Duodenal mucosa (tissue), 2 donors: ENCODE measurements at regions not wholly inside any gene's neighbourhood (a gene's known extent, or its start where the extent isn't known, plus 50 kb on each side); places are given as distances from the start of the nearest gene placed in this dataset.

Experiments used
- H3K27ac ChIP-seq: one replicate; pipeline ENCODE4 v1.7.0; 2013; ENCODE audit warnings: low read depth, low read length
- H3K27me3 ChIP-seq, 2 donors: one replicate each; pipeline ENCODE4 v1.7.0; 2013; ENCODE audit warnings: low read length in 2 of 2, control low read depth in 1 of 2; ENCODE audit not compliant: insufficient read depth in 2 of 2, control insufficient read depth in 1 of 2
- H3K36me3 ChIP-seq, 2 donors: one replicate each; pipeline ENCODE4 v1.7.0; 2013; ENCODE audit warnings: low read length in 2 of 2, control low read depth in 1 of 2; ENCODE audit not compliant: insufficient read depth in 2 of 2, control insufficient read depth in 1 of 2
- H3K4me1 ChIP-seq, 2 donors: one replicate each; pipeline ENCODE4 v1.7.0; 2013; ENCODE audit warnings: low read length in 2 of 2, control low read depth in 1 of 2; ENCODE audit not compliant: insufficient read depth in 2 of 2, control insufficient read depth in 1 of 2
- H3K4me3 ChIP-seq, 2 donors: one replicate each; pipeline ENCODE4 v1.7.0; 2013; ENCODE audit warnings: low read length in 2 of 2, low read depth in 1 of 2
- H3K9ac ChIP-seq, 2 donors: one replicate each; pipeline ENCODE4 v1.7.0; 2013; ENCODE audit warnings: low read length in 2 of 2, low read depth in 1 of 2
- H3K9me3 ChIP-seq, 2 donors: one replicate each; pipeline ENCODE4 v1.7.0; 2013; ENCODE audit warnings: low read length in 2 of 2, control low read depth in 1 of 2; ENCODE audit not compliant: control insufficient read depth in 1 of 2

DNA sequence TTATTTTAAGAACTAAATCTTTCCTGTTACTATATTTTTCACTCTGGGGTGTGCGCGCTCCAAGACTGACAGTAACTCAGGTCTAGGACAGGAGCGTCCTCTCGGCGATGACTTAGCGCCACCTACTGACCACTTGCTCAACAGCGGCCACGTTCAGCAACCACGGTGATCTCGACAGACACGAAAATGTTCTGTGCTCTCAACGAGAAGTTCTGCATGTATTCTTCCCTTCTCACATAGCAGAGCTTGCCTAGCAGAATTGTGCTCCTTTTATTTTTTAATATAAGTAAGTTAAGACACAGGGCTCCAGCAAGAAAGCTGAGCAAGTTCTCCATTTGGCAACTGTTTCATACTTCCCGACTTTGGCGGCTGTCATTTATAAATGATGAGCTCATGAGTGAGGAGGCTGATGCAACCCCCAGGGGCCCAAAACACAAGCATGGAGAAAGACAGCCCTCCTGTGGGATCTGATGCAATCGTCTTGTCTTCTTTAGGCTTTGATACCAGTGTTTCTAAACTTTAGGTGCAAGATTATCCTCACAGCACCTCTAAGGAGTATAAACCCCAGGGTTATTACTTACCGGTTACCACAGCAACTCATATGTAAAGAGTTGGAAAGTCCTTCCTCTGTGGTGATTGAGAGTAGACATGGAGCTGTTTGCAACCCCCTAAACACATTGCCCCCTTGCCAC, 92.6 kb downstream of the HHIPL2 start:
- Histone ChIP-seq H3K4me3 (no peak overlapping the region), H3K9me3 (peaks cover 14 to 18% of the 10 kb centered on the region in 2 donors), H3K27ac (no peak overlapping the region), H3K9ac (no peak overlapping the region), H3K27me3 (no peaks in the 10 kb centered on the region), H3K36me3 (no peaks in the 10 kb centered on the region), H3K4me1 (peaks cover 4 to 5% of the 10 kb centered on the region in 2 donors)

DNA sequence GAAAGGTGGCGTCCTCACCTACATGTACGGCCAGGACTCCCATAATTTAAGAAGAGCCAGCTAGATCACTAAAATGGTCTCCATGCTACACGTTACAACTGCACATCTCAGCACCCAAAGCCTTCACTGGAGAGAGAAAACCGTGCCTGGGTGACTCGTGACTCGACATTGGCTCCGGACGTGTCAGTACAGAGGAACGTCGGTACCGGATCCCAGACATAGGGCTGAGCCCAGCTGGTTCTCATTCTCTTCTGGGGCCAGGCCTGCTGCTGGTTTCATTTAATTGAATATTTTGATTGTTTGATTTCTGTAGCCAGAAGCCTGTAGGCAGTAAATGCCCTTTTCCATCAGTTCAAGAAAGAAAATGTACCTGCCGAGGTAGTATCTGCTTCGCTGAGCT, 93.1 kb downstream of the HHIPL2 start:
- H3K4me3 ChIP-seq: no peak overlapping the region
- H3K4me1 ChIP-seq: peaks cover 4 to 5% of the 10 kb centered on the region in 2 donors
- no peak overlapping the region for H3K9ac ChIP-seq
- no peaks in the 10 kb centered on the region for H3K27me3 ChIP-seq
- no peak overlapping the region for H3K27ac ChIP-seq
- peaks cover 14 to 18% of the 10 kb centered on the region in 2 donors for H3K9me3 ChIP-seq
- H3K36me3 ChIP-seq: no peaks in the 10 kb centered on the region

DNA sequence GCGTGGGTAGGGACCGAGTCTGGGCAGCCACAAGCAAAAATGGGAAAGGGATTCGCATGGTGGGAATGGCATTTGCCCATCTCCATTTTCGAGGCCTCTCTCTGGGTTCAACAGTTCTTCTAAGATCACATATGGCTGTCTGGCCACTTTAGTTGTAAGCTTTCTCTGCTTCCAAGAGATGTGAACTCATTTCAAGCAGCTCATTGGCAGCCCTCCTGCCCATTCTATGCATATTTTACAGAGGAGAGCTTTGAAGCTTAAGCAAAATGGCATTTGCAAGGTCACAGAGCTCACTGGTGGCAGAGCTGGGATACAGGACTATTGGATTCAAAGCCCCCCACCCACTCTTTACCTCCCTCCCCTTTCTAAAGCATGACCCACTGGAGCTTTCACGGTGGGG, 93.7 kb downstream of the HHIPL2 start:
- no peak overlapping the region for H3K27ac ChIP-seq
- H3K4me3 ChIP-seq: no peak overlapping the region
- H3K9ac ChIP-seq: no peak overlapping the region
- peaks cover 14 to 18% of the 10 kb centered on the region in 2 donors for H3K9me3 ChIP-seq
- no peaks in the 10 kb centered on the region for H3K36me3 ChIP-seq
- no peaks in the 10 kb centered on the region for H3K27me3 ChIP-seq
- peaks cover 4 to 5% of the 10 kb centered on the region in 2 donors for H3K4me1 ChIP-seq

DNA sequence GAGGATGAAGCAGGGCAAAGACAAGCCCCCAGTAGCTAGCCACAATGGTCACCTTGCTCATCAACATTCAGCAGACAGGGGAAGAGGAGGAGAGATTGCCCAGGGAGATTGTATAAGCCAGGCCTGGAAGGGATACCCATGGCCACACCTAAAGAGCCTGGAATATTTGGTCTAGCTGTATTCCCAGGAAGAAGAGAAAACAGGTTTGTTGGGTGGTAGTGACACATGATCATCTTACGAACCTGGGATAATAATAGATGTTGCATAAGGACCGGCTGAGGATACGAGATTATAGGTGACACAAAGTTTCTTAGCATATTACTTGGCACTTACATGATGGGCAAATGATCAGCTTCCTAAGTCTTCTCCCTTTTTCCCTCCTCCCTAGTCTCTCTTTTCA, 95.9 kb downstream of the HHIPL2 start:
- Histone ChIP-seq H3K4me1 (peaks cover 4 to 5% of the 10 kb centered on the region in 2 donors), H3K4me3 (no peak overlapping the region), H3K27me3 (no peaks in the 10 kb centered on the region), H3K9me3 (peaks cover 0 to 4% of the 10 kb centered on the region in 2 donors), H3K27ac (no peak overlapping the region), H3K9ac (no peak overlapping the region), H3K36me3 (no peaks in the 10 kb centered on the region)

DNA sequence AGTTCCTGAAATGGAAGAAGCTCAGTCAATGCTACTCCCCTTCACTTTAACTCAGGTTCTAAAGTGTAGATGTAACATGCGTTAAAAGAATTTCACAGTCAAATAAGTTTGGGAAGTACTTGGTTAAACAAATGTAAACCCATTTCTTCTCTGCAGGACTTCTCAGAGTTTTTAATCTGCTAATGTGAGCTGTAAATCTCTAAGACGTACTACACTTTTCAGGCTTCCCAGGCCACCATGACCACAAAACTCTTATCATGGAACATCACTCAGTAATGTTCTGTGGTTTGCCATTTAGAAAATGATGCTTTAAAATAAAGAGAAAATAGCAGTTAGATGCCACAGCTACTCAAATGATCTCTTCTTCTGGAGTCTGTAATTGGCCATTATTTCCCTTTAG, 104.3 kb downstream of the HHIPL2 start:
- no peaks in the 10 kb centered on the region for H3K36me3 ChIP-seq
- no peak overlapping the region for H3K9ac ChIP-seq

DNA sequence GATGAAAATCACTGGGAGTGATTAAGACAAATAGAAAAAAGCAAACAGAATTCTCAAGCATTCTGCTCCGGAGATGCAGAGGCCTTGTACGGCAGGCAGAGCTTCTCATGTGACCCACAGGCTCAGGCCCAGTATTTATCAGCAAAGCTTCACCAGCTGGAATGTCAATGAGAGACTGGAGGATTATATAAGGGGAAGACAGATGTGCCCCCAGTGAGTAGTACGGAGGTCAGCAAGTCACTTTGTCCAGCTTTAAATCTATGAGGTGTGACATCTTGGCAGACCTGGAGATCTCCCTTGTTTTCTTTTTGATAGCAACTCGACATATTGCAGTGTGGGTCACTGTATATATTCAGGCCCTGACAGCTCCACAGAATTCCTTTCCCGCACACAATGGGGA, 106.8 kb downstream of the HHIPL2 start:
- no peaks in the 10 kb centered on the region for H3K36me3 ChIP-seq
- H3K27me3 ChIP-seq: no peaks in the 10 kb centered on the region
- no peak overlapping the region for H3K9ac ChIP-seq
- no peaks in the 10 kb centered on the region for H3K9me3 ChIP-seq
- H3K4me1 ChIP-seq: no peaks in the 10 kb centered on the region
- H3K4me3 ChIP-seq: no peak overlapping the region
- H3K27ac ChIP-seq: no peak overlapping the region

More for the DNA sequence above, 104.3 kb downstream of the HHIPL2 start:
- no peaks in the 10 kb centered on the region for H3K27me3 ChIP-seq
- H3K9me3 ChIP-seq: no peaks in the 10 kb centered on the region
- no peak overlapping the region for H3K27ac ChIP-seq
- no peaks in the 10 kb centered on the region for H3K4me1 ChIP-seq
- no peak overlapping the region for H3K4me3 ChIP-seq

DNA sequence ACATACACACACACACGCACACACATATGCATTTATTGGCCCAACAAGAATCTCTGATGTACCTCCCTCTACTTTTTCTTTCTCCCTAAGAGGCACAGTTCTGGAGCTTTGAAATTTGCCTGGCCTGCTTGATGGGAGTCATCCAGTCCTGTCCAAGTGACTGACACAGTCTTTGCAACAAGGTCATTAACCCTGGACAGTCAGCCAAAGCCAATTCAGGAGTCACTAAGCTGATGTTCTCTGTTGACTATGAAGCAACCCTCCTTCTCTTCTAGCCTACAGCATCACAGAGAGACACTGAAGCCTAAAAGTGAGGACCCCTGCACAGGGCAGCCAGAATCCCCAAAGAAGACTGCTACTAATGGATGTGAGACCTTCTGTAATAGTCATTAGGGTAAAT, 123.1 kb downstream of the HHIPL2 start:
- Histone ChIP-seq H3K27ac (no peak overlapping the region), H3K9ac (no peak overlapping the region), H3K36me3 (no peaks in the 10 kb centered on the region), H3K4me3 (no peak overlapping the region), H3K27me3 (no peaks in the 10 kb centered on the region), H3K9me3 (no peaks in the 10 kb centered on the region), H3K4me1 (no peaks in the 10 kb centered on the region)

DNA sequence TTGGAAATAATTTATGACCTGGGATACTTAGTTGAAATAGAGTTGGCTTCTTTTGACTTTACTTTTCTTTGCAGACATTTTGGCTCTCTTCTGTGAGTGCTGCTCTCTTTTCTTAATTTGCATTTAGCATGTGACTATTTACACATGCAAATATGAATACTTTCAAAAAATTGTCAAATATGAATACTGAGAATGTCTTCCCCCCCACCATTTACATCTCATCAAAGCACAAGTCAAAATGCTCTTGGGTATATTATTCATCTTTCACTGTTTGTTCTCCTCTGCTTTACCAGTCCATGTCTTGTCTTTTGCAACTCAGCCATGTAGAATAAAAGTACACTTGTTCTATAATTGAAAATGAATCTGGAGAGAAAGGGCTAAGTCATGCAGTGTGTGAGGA, 126.5 kb downstream of the HHIPL2 start:
- Histone ChIP-seq H3K9me3 (no peaks in the 10 kb centered on the region), H3K27me3 (no peaks in the 10 kb centered on the region), H3K27ac (no peak overlapping the region), H3K4me3 (no peak overlapping the region), H3K9ac (no peak overlapping the region), H3K4me1 (no peaks in the 10 kb centered on the region), H3K36me3 (no peaks in the 10 kb centered on the region)

DNA sequence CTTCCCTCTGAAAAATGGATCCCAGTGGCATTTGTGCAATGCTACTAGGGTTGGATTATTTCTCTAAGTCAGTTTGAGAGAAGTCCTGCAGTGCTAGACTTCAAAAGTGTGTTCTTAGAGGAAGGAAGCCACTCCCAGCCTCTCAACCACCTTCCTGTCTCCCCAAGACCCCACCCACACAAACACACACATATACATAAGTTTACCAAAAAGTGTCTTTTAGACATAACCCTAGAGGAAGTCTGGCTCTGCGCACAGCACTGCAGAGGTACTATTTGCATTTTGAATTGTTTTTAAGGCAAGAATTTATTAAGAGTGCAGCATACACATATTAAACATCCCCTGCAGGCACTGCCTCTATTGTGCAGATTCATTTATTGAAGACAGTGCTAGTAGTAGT, 127.3 kb downstream of the HHIPL2 start:
- Histone ChIP-seq H3K27me3 (no peaks in the 10 kb centered on the region), H3K9me3 (no peaks in the 10 kb centered on the region), H3K27ac (no peak overlapping the region), H3K36me3 (no peaks in the 10 kb centered on the region), H3K9ac (no peak overlapping the region), H3K4me1 (no peaks in the 10 kb centered on the region), H3K4me3 (no peak overlapping the region)

DNA sequence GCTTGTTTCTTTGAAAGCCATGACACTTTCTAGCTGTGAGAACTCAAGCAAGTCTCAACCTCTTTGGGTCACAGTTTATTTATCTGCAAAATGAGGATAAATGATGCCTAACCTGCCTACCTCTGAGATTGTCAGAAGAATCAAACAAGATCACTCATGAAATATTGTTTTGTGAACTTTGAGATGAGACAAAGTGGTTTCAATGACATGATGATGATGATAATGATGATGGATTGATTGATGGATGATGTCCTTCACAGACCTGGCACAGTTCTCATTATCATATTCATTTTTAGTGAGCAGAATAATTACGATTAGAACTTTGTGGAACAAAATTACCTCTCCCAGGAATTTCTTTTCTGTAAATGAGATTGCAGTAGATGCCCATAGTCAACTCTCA, 129.2 kb downstream of the HHIPL2 start:
- no peak overlapping the region for H3K4me3 ChIP-seq
- H3K4me1 ChIP-seq: no peaks in the 10 kb centered on the region
- H3K27me3 ChIP-seq: no peaks in the 10 kb centered on the region
- no peaks in the 10 kb centered on the region for H3K36me3 ChIP-seq
- no peak overlapping the region for H3K27ac ChIP-seq
- no peaks in the 10 kb centered on the region for H3K9me3 ChIP-seq
- no peak overlapping the region for H3K9ac ChIP-seq

DNA sequence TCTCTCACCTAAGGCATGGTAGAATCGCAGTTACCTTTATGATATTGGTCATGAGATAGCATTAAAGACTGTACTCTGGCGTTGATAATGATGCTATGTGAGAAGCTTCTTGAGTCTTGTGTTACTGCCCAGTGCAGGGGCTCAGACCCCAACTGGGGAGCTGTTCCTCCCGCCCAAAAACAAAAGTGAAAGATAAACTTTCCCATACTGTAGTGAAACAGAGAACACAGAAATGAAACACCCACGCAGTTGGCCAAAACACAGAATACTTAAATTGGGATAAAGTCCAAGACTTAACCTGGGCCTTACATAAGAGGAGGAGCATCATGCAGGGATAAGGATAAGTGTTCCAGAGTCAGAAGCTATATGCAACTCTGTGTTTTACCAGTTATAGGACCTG, 130.6 kb downstream of the HHIPL2 start:
- Histone ChIP-seq H3K4me1 (no peaks in the 10 kb centered on the region), H3K27me3 (no peaks in the 10 kb centered on the region)

More for the DNA sequence above, 130.6 kb downstream of the HHIPL2 start:
- no peak overlapping the region for H3K9ac ChIP-seq
- no peak overlapping the region for H3K27ac ChIP-seq
- H3K4me3 ChIP-seq: no peak overlapping the region
- no peaks in the 10 kb centered on the region for H3K9me3 ChIP-seq
- H3K36me3 ChIP-seq: no peaks in the 10 kb centered on the region
